Breast epithelium (tissue), 3 donors: ENCODE measurements at regions not wholly inside any gene's neighbourhood (a gene's known extent, or its start where the extent isn't known, plus 50 kb on each side); places are given as distances from the start of the nearest gene placed in this dataset.

Source experiments
- CTCF ChIP-seq, 3 donors: fragments of 450-650 bp; IDR thresholded peaks; one replicate each; pipeline ENCODE4 v1.5.1; 2016 to 2017; ENCODE audit warnings: antibody characterized with exemption in 3 of 3, mild to moderate bottlenecking in 3 of 3, moderate library complexity in 3 of 3
- POLR2AphosphoS5 ChIP-seq, 3 donors: sonication (generic); formaldehyde crosslinking; IDR thresholded peaks; one replicate each; pipeline ENCODE4 v1.6.1; 2017; ENCODE audit warnings: antibody characterized with exemption in 3 of 3

DNA sequence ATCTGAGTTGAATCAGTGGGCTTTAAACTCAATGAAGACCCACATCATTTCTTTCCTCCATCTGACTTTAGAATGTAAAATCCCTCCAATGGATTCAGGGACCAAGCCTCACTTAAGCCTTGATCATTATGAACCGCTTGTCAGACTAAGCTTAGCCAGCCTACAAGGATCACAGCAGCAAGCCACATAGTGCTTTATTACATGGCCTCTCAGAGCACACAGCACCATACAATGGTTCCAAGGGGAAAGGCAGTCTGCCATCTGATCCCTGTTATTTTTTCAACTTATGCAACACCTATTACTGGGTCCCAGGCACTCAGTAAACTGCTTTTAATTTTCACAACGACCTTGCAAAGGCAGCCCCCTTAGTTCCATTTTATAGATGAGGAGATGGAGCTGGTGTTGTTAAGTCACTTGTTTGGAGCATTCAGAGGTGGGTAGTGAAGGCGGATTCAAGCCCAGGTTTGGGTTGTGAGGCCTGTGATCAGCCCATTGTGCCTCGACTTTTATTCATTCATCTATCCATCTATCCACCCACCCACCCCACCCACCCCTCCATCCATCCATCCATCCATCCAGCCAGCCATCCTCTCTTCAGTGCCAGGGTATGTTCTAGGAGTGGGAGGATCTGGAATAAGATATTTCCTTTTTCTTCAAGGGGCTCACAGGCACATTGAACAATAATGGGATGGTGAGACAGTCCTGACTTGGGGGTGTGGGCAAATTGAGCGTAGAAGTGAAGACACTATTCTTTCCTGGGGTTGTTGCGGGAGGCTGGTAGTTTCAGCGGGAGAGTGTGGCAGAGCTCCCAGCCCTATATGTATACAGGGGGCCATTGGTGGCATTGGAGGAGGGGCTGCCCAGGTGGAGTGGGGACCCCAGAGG is 141.2 kb downstream of the MYCN start:
- no peak for TF ChIP-seq POLR2AphosphoS5 (IDR thresholded peaks at IDR 0.05)
- no peak for TF ChIP-seq CTCF (IDR thresholded peaks at IDR 0.05)
